A673 (cell line): ENCODE measurements at regions not wholly inside any gene's neighbourhood (a gene's known extent, or its start where the extent isn't known, plus 50 kb on each side); places are given as distances from the start of the nearest gene placed in this dataset.

Source experiments
- BruUV-seq: library from RNA; stranded (reverse); fragments of 400-500 nt; replicated peaks from 2 replicates; lab custom pipeline; 2021; lab: Mats Ljungman, UMichigan
- CTCF ChIA-PET: fragments of 300-600 bp; sonication (Branson Sonifier 250); formaldehyde crosslinking; loops from one replicate; lab custom pipeline; 2022; ENCODE audit warnings: antibody characterized with exemption; lab: Charles Lee
- POLR2A ChIA-PET: fragments of 300-600 bp; sonication (Branson Sonifier 250); formaldehyde crosslinking; loops from one replicate; lab custom pipeline; 2022; ENCODE audit warnings: antibody characterized with exemption; ENCODE audit not compliant: low non-redundant PET; lab: Charles Lee
- DNase-seq: peaks from one replicate; pipeline ENCODE4 v3.0.0-alpha.2; 2015; ENCODE audit warnings: low spot score
- H3K27ac ChIP-seq: fragments of 200-600 bp; sonication (generic); 2 replicates; pipeline ENCODE4 v1.5.1; 2016; ENCODE audit warnings: mixed run types, low read depth, mild to moderate bottlenecking, mixed read lengths, antibody characterized with exemption, low read length; ENCODE audit not compliant: poor library complexity, severe bottlenecking
- H3K27me3 ChIP-seq: fragments of 200-600 bp; sonication (generic); replicated peaks from 2 replicates; pipeline ENCODE4 v1.6.1; 2017; ENCODE audit warnings: mixed run types, low read depth, mild to moderate bottlenecking, mixed read lengths, antibody characterized with exemption, low read length; ENCODE audit not compliant: insufficient read depth, poor library complexity
- H3K36me3 ChIP-seq: fragments of 200-600 bp; sonication (generic); 2 replicates; pipeline ENCODE4 v1.6.1; 2016; ENCODE audit warnings: mixed run types, mild to moderate bottlenecking, mixed read lengths, antibody characterized with exemption, low read length; ENCODE audit not compliant: insufficient read depth, poor library complexity, severe bottlenecking
- H3K4me1 ChIP-seq: fragments of 200-600 bp; sonication (generic); 2 replicates; pipeline ENCODE4 v1.6.1; 2017; ENCODE audit warnings: mixed run types, mild to moderate bottlenecking, mixed read lengths, antibody characterized with exemption, low read length; ENCODE audit not compliant: insufficient read depth, poor library complexity, severe bottlenecking
- H3K4me3 ChIP-seq: fragments of 200-600 bp; sonication (generic); 2 replicates; pipeline ENCODE4 v1.5.1; 2016; ENCODE audit warnings: low read depth, mixed run types, mild to moderate bottlenecking, mixed read lengths, low read length; ENCODE audit not compliant: poor library complexity, severe bottlenecking
- H3K9me3 ChIP-seq: fragments of 200-600 bp; sonication (generic); 2 replicates; pipeline ENCODE4 v1.6.1; 2016; ENCODE audit warnings: mixed run types, low read depth, mild to moderate bottlenecking, mixed read lengths, antibody characterized with exemption, low read length; ENCODE audit not compliant: poor library complexity, severe bottlenecking
- CTCF ChIP-seq: fragments of 300-800, 200-600 bp; sonication (generic); conservative IDR thresholded peaks from 2 replicates; pipeline ENCODE4 v1.5.1; 2017; ENCODE audit warnings: low read depth, mild to moderate bottlenecking, antibody characterized with exemption, low read length, moderate library complexity, mixed read lengths
- EZH2 ChIP-seq: fragments of 200-600 bp; sonication (generic); IDR thresholded peaks from 2 replicates; pipeline ENCODE4 v1.6.1; 2017; ENCODE audit warnings: borderline replicate concordance, low read depth, mild to moderate bottlenecking, mixed read lengths, antibody characterized with exemption, low read length; ENCODE audit not compliant: poor library complexity, severe bottlenecking
- intact Hi-C: fragments of 100-400 bp; cut with micrococcal nuclease; formaldehyde crosslinking; loops from one replicate; pipeline ENCODE4 v1.10.0; 2022; ENCODE audit not compliant: unreplicated experiment

- peaks cover 9% of the 10 kb centered on the region for H3K4me1 ChIP-seq
- no peaks in the 10 kb centered on the region for H3K9me3 ChIP-seq
- no peak for DNase-seq
- no peak overlapping the region for H3K27ac ChIP-seq
- POLR2A ChIA-PET = interaction anchor here (0.7 kb wide), 1 partner anchor 212 kb away, joined by 12 read pairs; no protein-coding TSS in a partner anchor
- no peaks in the 10 kb centered on the region for H3K36me3 ChIP-seq
- CTCF ChIA-PET = no interaction called here
- TF ChIP-seq EZH2 = no peak
- TF ChIP-seq CTCF = no peak
- H3K4me3 ChIP-seq = no peak overlapping the region
- H3K27me3 ChIP-seq = no peaks in the 10 kb centered on the region
- BruUV-seq = no TSS peak
- intact Hi-C loops = no loop called here
Observed at GRCh38 chr9:96136992-96137670, 164.8 kb downstream of the HSD17B3 start.

- ChIA-PET POLR2A (interaction anchor here (0.6 kb wide), 1 partner anchor 40 kb away, joined by 4 read pairs; no protein-coding TSS in a partner anchor), CTCF (no interaction called here)
- TF ChIP-seq CTCF = no peak
- no peak for TF ChIP-seq EZH2
- no peak overlapping the region for H3K27ac ChIP-seq
- BruUV-seq = no TSS peak
- intact Hi-C loops = no loop called here
- no peaks in the 10 kb centered on the region for H3K27me3 ChIP-seq
- H3K4me3 ChIP-seq = no peak overlapping the region
- peaks cover 9% of the 10 kb centered on the region for H3K4me1 ChIP-seq
- no peak for DNase-seq
- H3K9me3 ChIP-seq = no peaks in the 10 kb centered on the region
- H3K36me3 ChIP-seq = no peaks in the 10 kb centered on the region
Observed at GRCh38 chr9:96135753-96136290, 166.2 kb downstream of the HSD17B3 start.

GRCh38 chr9:96135076-96135752 lies 166.8 kb downstream of the HSD17B3 start:
- H3K27ac ChIP-seq = no peak overlapping the region
- no peak for DNase-seq
- CTCF ChIA-PET = no interaction called here
- H3K9me3 ChIP-seq = no peaks in the 10 kb centered on the region
- H3K36me3 ChIP-seq = no peaks in the 10 kb centered on the region
- H3K27me3 ChIP-seq = no peaks in the 10 kb centered on the region
- TF ChIP-seq CTCF (no peak), EZH2 (no peak)
- intact Hi-C loops = no loop called here
- POLR2A ChIA-PET = interaction anchor here (0.6 kb wide), 1 partner anchor 41 kb away, joined by 4 read pairs; no protein-coding TSS in a partner anchor
- no peak overlapping the region for H3K4me3 ChIP-seq
- no TSS peak for BruUV-seq
- peaks cover 9% of the 10 kb centered on the region for H3K4me1 ChIP-seq
